ENCODE measurements at regions not wholly inside any gene's neighbourhood (a gene's known extent, or its start where the extent isn't known, plus 50 kb on each side); places are given as distances from the start of the nearest gene placed in this dataset.

DNA sequence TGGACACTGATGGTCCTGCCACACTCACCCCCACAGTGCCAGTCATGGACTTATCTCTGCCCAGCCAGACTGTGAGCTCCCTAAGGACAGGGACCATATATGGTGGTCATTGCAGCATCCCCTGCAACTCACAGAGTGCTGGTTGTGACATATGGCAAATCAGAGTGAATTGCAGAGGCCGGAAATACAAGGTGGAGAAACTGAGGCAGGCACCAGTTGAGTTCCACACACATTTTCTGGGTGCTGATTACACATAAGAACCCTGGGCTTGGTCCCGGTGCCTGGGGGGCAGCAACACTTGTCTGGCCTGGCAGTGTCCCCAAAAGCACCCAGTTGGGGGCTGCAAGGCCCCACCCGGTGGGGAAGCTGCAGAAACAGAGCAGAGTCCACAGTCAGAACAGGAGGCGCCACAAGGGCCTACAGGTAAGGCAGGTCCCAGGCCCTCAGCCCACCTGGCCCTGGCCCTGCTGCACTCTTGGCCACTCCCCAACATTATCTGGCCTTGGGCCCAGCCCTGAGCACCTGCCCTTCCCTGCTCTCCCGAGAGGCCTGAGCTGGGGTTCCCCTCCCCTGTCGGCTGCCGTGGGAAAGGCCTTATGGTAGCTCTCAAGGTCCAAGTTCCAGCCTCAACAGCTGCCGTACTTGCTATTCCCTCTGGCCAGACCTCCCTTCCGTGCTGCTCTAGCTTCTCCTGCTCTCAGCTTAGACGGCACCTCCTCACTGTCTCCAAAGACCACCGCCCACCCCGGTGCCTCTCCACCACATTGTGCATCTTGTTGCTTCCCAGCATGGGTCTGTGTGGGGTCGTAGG, 140.8 kb upstream of the PTPN1 start:
- Histone ChIP-seq H3K4me2 (ENCODE audit: low read length, poor library complexity, severe bottlenecking) (no peak overlapping the region), H3K79me1 (replicated peaks; ENCODE audit: low read length, poor library complexity, severe bottlenecking) (no peaks in the 10 kb centered on the region), H2BK5ac (ENCODE audit: low read depth, low read length, poor library complexity, severe bottlenecking) (no peak overlapping the region), H3K4me1 (ENCODE audit: control insufficient read depth, insufficient read depth, low read depth, low read length) (peaks cover 6% of the 10 kb centered on the region), H2AFZ (ENCODE audit: low read depth, low read length) (peak overlapping the region; percentile 21), H2BK12ac (ENCODE audit: low read length in 2 of 2) (peak overlapping the region; percentile 80 to 96), H2BK15ac (ENCODE audit: low read depth, poor library complexity, severe bottlenecking) (peak overlapping the region; percentile 12), H4K91ac (ENCODE audit: low read length) (peak overlapping the region; percentile 90), H3K27me3 (ENCODE audit: control insufficient read depth in 1 of 2, insufficient read depth in 1 of 2, low read length in 2 of 2) (no peaks in the 10 kb centered on the region), H2AK5ac (ENCODE audit: low read length, severe bottlenecking) (peak overlapping the region; percentile 59), H3K27ac (ENCODE audit: low read length, poor library complexity, severe bottlenecking) (no peak overlapping the region), H2BK120ac (ENCODE audit: low read depth, low read length) (peak overlapping the region; percentile 64), H3K36me3 (ENCODE audit: control insufficient read depth in 1 of 2, insufficient read depth in 2 of 2, low read depth in 1 of 2, low read length in 2 of 2) (no peaks in the 10 kb centered on the region), H3K23ac (ENCODE audit: low read length in 2 of 2) (peak overlapping the region in 1 of 2 experiments; percentile 61), H3K9ac (ENCODE audit: low read length) (no peak overlapping the region), H3K9me3 (ENCODE audit: control insufficient read depth, low read length) (no peaks in the 10 kb centered on the region), H4K8ac (ENCODE audit: low read length) (peak overlapping the region; percentile 66), H3K4ac (ENCODE audit: low read depth in 1 of 2, low read length in 2 of 2) (peak overlapping the region; percentile 40 to 70), H3K14ac (ENCODE audit: low read length in 2 of 2) (peak overlapping the region in 1 of 2 experiments; percentile 66), H3K4me3 (ENCODE audit: insufficient read depth in 1 of 2, low read depth in 1 of 2, low read length in 2 of 2) (no peak overlapping the region), H3K18ac (ENCODE audit: low read depth in 1 of 2, low read length in 2 of 2) (peak overlapping the region; percentile 73 to 86)
- no peak for DNase-seq
- 81% methylated on average over 13 of the region's 13 CpGs for WGBS

DNA sequence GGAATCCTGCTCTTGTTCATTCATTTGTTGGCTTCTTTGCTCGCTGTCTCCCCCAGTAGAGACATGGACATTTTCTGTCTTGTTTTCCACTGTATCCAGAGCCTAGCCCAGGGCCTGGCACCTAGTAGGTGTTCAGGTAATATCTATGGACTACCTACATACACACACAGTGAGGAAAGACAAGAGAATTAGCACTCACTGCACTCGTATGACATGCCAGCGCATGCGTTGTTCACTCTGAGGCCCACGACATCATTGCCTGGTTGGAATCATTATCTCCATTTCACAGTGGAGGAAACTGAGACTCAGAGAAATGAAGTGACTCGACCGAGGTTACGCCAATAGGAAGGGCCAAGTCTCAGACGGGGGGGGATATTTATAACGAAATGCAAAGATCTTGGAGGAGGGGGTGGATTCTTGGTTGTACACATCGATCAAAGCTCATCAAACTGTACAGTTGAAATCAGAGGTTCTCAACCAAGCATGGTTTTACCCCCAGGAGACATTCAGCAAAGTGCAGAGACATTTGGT, 140.1 kb upstream of the PTPN1 start:
- H3K18ac ChIP-seq (ENCODE audit: low read depth in 1 of 2, low read length in 2 of 2), result peak overlapping the region in 1 of 2 experiments; percentile 64
- WGBS, result 92% methylated on average over 11 of the region's 11 CpGs
- DNase-seq, result no peak

DNA sequence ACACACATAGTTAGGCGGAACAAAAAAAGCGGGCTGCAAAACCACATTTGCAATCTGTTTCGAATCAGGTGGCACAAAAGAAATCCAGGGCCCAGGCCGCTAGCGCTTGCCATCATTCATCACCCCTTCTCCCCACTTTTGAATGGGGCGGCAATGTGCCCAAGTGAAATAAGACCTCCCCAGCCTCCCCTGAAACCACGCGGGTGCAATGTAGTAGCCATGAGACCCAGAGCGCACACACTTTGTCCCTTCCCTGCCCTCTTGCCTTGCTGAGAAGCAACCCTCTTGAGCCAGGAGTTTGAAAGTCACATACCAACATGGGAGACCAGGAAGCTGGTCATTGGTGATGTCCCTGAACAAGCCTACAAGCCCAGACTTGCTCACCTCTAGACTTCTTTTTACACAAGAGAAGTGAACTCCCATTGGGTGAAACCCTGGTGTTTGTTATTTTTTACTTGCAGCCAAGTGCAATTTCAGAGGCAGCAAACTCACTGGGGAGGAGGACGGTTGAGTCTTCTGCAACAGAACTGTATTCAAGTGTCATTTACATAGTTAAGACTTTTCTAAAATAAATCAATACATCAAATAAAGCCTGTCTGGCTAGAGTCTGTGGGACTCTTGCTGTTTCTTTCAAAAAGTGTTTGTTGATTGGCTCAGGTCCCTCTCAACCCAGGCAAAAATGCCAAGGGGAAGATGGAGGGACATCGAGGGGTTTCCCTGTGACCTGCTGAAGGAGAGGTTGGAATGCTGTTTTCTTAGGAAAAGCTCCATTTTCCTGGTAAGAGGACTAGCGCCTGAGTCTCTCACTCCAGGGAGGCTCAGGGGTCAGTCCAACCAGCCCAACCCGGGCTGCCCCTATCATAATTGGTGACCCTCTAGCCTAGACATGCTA, 138.1 kb upstream of the PTPN1 start:
- Histone ChIP-seq H3K23ac (ENCODE audit: low read length in 2 of 2) (no peak overlapping the region), H3K9me3 (ENCODE audit: control insufficient read depth, low read length) (no peaks in the 10 kb centered on the region), H3K27me3 (ENCODE audit: control insufficient read depth in 1 of 2, insufficient read depth in 1 of 2, low read length in 2 of 2) (no peaks in the 10 kb centered on the region), H2BK12ac (ENCODE audit: low read length in 2 of 2) (peak overlapping the region; percentile 43 to 89), H2AK5ac (ENCODE audit: low read length, severe bottlenecking) (no peak overlapping the region), H3K9ac (ENCODE audit: low read length) (no peak overlapping the region), H3K4me3 (ENCODE audit: insufficient read depth in 1 of 2, low read depth in 1 of 2, low read length in 2 of 2) (no peak overlapping the region), H3K79me1 (replicated peaks; ENCODE audit: low read length, poor library complexity, severe bottlenecking) (no peaks in the 10 kb centered on the region), H3K4ac (ENCODE audit: low read depth in 1 of 2, low read length in 2 of 2) (peak overlapping the region in 1 of 2 experiments; percentile 57), H3K4me2 (ENCODE audit: low read length, poor library complexity, severe bottlenecking) (no peak overlapping the region), H2BK5ac (ENCODE audit: low read depth, low read length, poor library complexity, severe bottlenecking) (no peak overlapping the region), H4K91ac (ENCODE audit: low read length) (peak overlapping the region; percentile 43), H3K36me3 (ENCODE audit: control insufficient read depth in 1 of 2, insufficient read depth in 2 of 2, low read depth in 1 of 2, low read length in 2 of 2) (no peaks in the 10 kb centered on the region), H3K18ac (ENCODE audit: low read depth in 1 of 2, low read length in 2 of 2) (peak overlapping the region; percentile 3 to 5), H3K4me1 (ENCODE audit: control insufficient read depth, insufficient read depth, low read depth, low read length) (peaks cover 13% of the 10 kb centered on the region), H3K14ac (ENCODE audit: low read length in 2 of 2) (no peak overlapping the region), H4K8ac (ENCODE audit: low read length) (peak overlapping the region; percentile 56), H2AFZ (ENCODE audit: low read depth, low read length) (no peak overlapping the region), H2BK15ac (ENCODE audit: low read depth, poor library complexity, severe bottlenecking) (no peak overlapping the region), H3K27ac (ENCODE audit: low read length, poor library complexity, severe bottlenecking) (no peak overlapping the region), H2BK120ac (ENCODE audit: low read depth, low read length) (peak overlapping the region; percentile 66)
- DNase-seq, result no peak
- WGBS, result 83% methylated on average over 12 of the region's 13 CpGs

More for the DNA sequence above, 140.1 kb upstream of the PTPN1 start:
- peak overlapping the region; percentile 12 for H2BK15ac ChIP-seq (ENCODE audit: low read depth, poor library complexity, severe bottlenecking)
- H4K91ac ChIP-seq (ENCODE audit: low read length), result peak overlapping the region; percentile 90
- no peak overlapping the region for H2BK120ac ChIP-seq (ENCODE audit: low read depth, low read length)
- peak overlapping the region in 1 of 2 experiments; percentile 70 for H3K4ac ChIP-seq (ENCODE audit: low read depth in 1 of 2, low read length in 2 of 2)
- peaks cover 6% of the 10 kb centered on the region for H3K4me1 ChIP-seq (ENCODE audit: control insufficient read depth, insufficient read depth, low read depth, low read length)
- H3K9ac ChIP-seq (ENCODE audit: low read length), result no peak overlapping the region
- H2AFZ ChIP-seq (ENCODE audit: low read depth, low read length), result no peak overlapping the region
- no peak overlapping the region for H3K27ac ChIP-seq (ENCODE audit: low read length, poor library complexity, severe bottlenecking)
- peak overlapping the region; percentile 80 to 96 for H2BK12ac ChIP-seq (ENCODE audit: low read length in 2 of 2)
- no peak overlapping the region for H3K4me3 ChIP-seq (ENCODE audit: insufficient read depth in 1 of 2, low read depth in 1 of 2, low read length in 2 of 2)
- H3K4me2 ChIP-seq (ENCODE audit: low read length, poor library complexity, severe bottlenecking), result no peak overlapping the region
- H2AK5ac ChIP-seq (ENCODE audit: low read length, severe bottlenecking), result no peak overlapping the region
- H3K9me3 ChIP-seq (ENCODE audit: control insufficient read depth, low read length), result no peaks in the 10 kb centered on the region
- H4K8ac ChIP-seq (ENCODE audit: low read length), result no peak overlapping the region
- H3K36me3 ChIP-seq (ENCODE audit: control insufficient read depth in 1 of 2, insufficient read depth in 2 of 2, low read depth in 1 of 2, low read length in 2 of 2), result no peaks in the 10 kb centered on the region
- no peak overlapping the region for H3K14ac ChIP-seq (ENCODE audit: low read length in 2 of 2)
- H2BK5ac ChIP-seq (ENCODE audit: low read depth, low read length, poor library complexity, severe bottlenecking), result no peak overlapping the region
- H3K27me3 ChIP-seq (ENCODE audit: control insufficient read depth in 1 of 2, insufficient read depth in 1 of 2, low read length in 2 of 2), result no peaks in the 10 kb centered on the region
- H3K23ac ChIP-seq (ENCODE audit: low read length in 2 of 2), result no peak overlapping the region
- H3K79me1 ChIP-seq (replicated peaks; ENCODE audit: low read length, poor library complexity, severe bottlenecking), result no peaks in the 10 kb centered on the region

DNA sequence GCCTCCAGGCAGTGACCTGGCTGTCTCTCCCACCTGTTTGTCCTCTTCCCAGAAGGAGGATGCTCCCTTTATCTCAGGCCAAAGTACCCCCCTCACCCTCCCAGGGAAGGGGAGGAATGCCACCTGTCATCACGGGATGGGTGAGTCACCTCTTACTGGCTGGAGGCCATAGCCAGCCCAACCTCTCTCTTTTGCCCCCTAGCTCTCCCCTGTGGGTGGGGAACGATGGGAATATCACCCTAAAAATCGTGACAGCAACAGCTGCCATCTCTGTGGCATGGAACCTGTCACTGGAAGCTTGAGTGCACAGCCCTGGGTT, 137.5 kb upstream of the PTPN1 start:
- H3K79me1 ChIP-seq (replicated peaks; ENCODE audit: low read length, poor library complexity, severe bottlenecking), result no peaks in the 10 kb centered on the region
- no peak overlapping the region for H2AFZ ChIP-seq (ENCODE audit: low read depth, low read length)
- H2BK15ac ChIP-seq (ENCODE audit: low read depth, poor library complexity, severe bottlenecking), result peak overlapping the region; percentile 71
- 63% methylated on average over 2 of the region's 3 CpGs for WGBS
- H3K9ac ChIP-seq (ENCODE audit: low read length), result no peak overlapping the region
- H3K27me3 ChIP-seq (ENCODE audit: control insufficient read depth in 1 of 2, insufficient read depth in 1 of 2, low read length in 2 of 2), result no peaks in the 10 kb centered on the region
- DNase-seq, result no peak
- peak overlapping the region; percentile 66 for H2BK120ac ChIP-seq (ENCODE audit: low read depth, low read length)
- H3K4me1 ChIP-seq (ENCODE audit: control insufficient read depth, insufficient read depth, low read depth, low read length), result peaks cover 16% of the 10 kb centered on the region
- peak overlapping the region; percentile 57 to 68 for H3K4ac ChIP-seq (ENCODE audit: low read depth in 1 of 2, low read length in 2 of 2)
- peak overlapping the region; percentile 69 to 89 for H2BK12ac ChIP-seq (ENCODE audit: low read length in 2 of 2)
- no peak overlapping the region for H2BK5ac ChIP-seq (ENCODE audit: low read depth, low read length, poor library complexity, severe bottlenecking)
- H3K4me3 ChIP-seq (ENCODE audit: insufficient read depth in 1 of 2, low read depth in 1 of 2, low read length in 2 of 2), result no peak overlapping the region
- H3K23ac ChIP-seq (ENCODE audit: low read length in 2 of 2), result no peak overlapping the region
- H4K91ac ChIP-seq (ENCODE audit: low read length), result peak overlapping the region; percentile 43
- H4K8ac ChIP-seq (ENCODE audit: low read length), result peak overlapping the region; percentile 56
- H3K36me3 ChIP-seq (ENCODE audit: control insufficient read depth in 1 of 2, insufficient read depth in 2 of 2, low read depth in 1 of 2, low read length in 2 of 2), result no peaks in the 10 kb centered on the region
- H3K14ac ChIP-seq (ENCODE audit: low read length in 2 of 2), result no peak overlapping the region
- no peak overlapping the region for H3K27ac ChIP-seq (ENCODE audit: low read length, poor library complexity, severe bottlenecking)
- no peak overlapping the region for H2AK5ac ChIP-seq (ENCODE audit: low read length, severe bottlenecking)
- H3K9me3 ChIP-seq (ENCODE audit: control insufficient read depth, low read length), result no peaks in the 10 kb centered on the region
- no peak overlapping the region for H3K4me2 ChIP-seq (ENCODE audit: low read length, poor library complexity, severe bottlenecking)
- H3K18ac ChIP-seq (ENCODE audit: low read depth in 1 of 2, low read length in 2 of 2), result peak overlapping the region; percentile 3 to 5

Data from mesenchymal stem cell (in vitro differentiated cells and primary cell).